ENCODE measurements at regions not wholly inside any gene's neighbourhood (a gene's known extent, or its start where the extent isn't known, plus 50 kb on each side); places are given as distances from the start of the nearest gene placed in this dataset.

GRCh38 chr5:29516224-29516623, 1677.3 kb upstream of the CDH6 start:
- TF ChIP-seq CSRNP3 (CRISPR knock-in tag; IDR thresholded peaks at IDR 0.05) = no peak
- TF ChIP-seq ISL1 (CRISPR knock-in tag; IDR thresholded peaks at IDR 0.05) = no peak
- TF ChIP-seq ZFP30 (CRISPR knock-in tag; IDR thresholded peaks at IDR 0.05) = no peak
- TF ChIP-seq OSR1 (CRISPR knock-in tag; IDR thresholded peaks at IDR 0.05) = no peak
- no peak for TF ChIP-seq ZNF565 (CRISPR knock-in tag; conservative IDR thresholded peaks at IDR 0.05; ENCODE audit: low read depth)
- no peak for TF ChIP-seq TCF4 (CRISPR knock-in tag; IDR thresholded peaks at IDR 0.05; ENCODE audit: borderline replicate concordance)
- no peak for TF ChIP-seq TOX (CRISPR knock-in tag; IDR thresholded peaks at IDR 0.05; ENCODE audit: borderline replicate concordance)
- TF ChIP-seq GLIS3 (CRISPR knock-in tag; IDR thresholded peaks at IDR 0.05) = no peak
- no peak for ATAC-seq

DNA sequence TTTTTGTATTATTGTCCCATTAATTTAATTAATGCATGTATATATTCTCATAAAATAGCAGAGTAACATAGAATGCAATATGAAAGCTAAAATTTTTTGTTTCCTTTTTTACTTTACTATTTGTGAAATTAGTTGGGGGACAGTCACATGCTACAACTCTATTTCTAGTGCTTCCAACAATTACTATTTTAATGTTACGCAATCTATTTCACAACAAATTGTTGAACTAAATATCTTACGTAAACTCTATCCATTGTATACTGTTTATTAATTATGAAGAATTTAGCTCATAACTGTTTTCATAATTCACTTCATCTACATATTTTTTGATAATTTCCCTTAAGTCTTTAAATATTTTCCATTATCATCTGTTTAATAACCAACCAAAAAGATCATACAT, 1685.4 kb upstream of the CDH6 start:
- ATAC-seq = no peak

DNA sequence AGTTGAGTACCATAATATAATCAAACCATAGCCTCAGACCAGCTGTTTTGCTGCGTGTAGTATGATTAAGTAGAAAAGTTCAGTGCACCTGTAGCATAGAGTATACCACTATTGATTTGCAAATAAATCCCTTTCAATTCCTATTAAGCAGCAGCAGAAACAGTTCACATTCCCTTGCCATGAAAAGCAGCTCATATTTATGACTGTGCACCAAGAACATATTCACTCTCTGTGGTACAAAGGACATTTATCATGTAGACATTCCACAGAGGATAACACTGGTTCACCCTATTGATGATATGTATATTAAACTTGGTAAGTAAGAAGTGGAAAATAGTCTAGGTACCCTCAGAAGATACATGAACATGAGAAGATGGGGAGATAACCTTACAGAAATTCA, 1689.1 kb upstream of the CDH6 start:
- no peak for ATAC-seq
- TF ChIP-seq ISL1 (CRISPR knock-in tag; IDR thresholded peaks at IDR 0.05) (no peak), ARNTL (CRISPR knock-in tag; IDR thresholded peaks at IDR 0.05; ENCODE audit: borderline replicate concordance, low read depth) (no peak), RARB (CRISPR knock-in tag; IDR thresholded peaks at IDR 0.05) (no peak), BACH2 (CRISPR knock-in tag; IDR thresholded peaks at IDR 0.05; ENCODE audit: borderline replicate concordance) (no peak), TCF4 (CRISPR knock-in tag; IDR thresholded peaks at IDR 0.05; ENCODE audit: borderline replicate concordance) (no peak), ESRRG (CRISPR knock-in tag; IDR thresholded peaks at IDR 0.05) (no peak)
- TF ChIP-seq, protein P1, sequence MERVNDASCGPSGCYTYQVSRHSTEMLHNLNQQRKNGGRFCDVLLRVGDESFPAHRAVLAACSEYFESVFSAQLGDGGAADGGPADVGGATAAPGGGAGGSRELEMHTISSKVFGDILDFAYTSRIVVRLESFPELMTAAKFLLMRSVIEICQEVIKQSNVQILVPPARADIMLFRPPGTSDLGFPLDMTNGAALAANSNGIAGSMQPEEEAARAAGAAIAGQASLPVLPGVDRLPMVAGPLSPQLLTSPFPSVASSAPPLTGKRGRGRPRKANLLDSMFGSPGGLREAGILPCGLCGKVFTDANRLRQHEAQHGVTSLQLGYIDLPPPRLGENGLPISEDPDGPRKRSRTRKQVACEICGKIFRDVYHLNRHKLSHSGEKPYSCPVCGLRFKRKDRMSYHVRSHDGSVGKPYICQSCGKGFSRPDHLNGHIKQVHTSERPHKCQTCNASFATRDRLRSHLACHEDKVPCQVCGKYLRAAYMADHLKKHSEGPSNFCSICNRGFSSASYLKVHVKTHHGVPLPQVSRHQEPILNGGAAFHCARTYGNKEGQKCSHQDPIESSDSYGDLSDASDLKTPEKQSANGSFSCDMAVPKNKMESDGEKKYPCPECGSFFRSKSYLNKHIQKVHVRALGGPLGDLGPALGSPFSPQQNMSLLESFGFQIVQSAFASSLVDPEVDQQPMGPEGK (CRISPR knock-in tag; IDR thresholded peaks at IDR 0.05; ENCODE audit: borderline replicate concordance) = no peak

More for the DNA sequence above, 1685.4 kb upstream of the CDH6 start:
- TF ChIP-seq ZNF70 (CRISPR knock-in tag; IDR thresholded peaks at IDR 0.05) (no peak), PPARA (CRISPR knock-in tag; IDR thresholded peaks at IDR 0.05; ENCODE audit: borderline replicate concordance) (no peak), OSR1 (CRISPR knock-in tag; IDR thresholded peaks at IDR 0.05) (no peak), ZNF8 (CRISPR knock-in tag; IDR thresholded peaks at IDR 0.05) (no peak), CSDC2 (CRISPR knock-in tag; IDR thresholded peaks at IDR 0.05) (no peak), SNAI2 (CRISPR knock-in tag; IDR thresholded peaks at IDR 0.05) (no peak), ESRRG (CRISPR knock-in tag; IDR thresholded peaks at IDR 0.05) (no peak), BACH2 (CRISPR knock-in tag; IDR thresholded peaks at IDR 0.05; ENCODE audit: borderline replicate concordance) (no peak), ZC3H10 (CRISPR knock-in tag; IDR thresholded peaks at IDR 0.05) (no peak), TCF4 (CRISPR knock-in tag; IDR thresholded peaks at IDR 0.05; ENCODE audit: borderline replicate concordance) (no peak), ARNTL (CRISPR knock-in tag; IDR thresholded peaks at IDR 0.05; ENCODE audit: borderline replicate concordance, low read depth) (no peak), GLIS3 (CRISPR knock-in tag; IDR thresholded peaks at IDR 0.05) (no peak), ZNF565 (CRISPR knock-in tag; conservative IDR thresholded peaks at IDR 0.05; ENCODE audit: low read depth) (no peak)
- TF ChIP-seq, protein P2, sequence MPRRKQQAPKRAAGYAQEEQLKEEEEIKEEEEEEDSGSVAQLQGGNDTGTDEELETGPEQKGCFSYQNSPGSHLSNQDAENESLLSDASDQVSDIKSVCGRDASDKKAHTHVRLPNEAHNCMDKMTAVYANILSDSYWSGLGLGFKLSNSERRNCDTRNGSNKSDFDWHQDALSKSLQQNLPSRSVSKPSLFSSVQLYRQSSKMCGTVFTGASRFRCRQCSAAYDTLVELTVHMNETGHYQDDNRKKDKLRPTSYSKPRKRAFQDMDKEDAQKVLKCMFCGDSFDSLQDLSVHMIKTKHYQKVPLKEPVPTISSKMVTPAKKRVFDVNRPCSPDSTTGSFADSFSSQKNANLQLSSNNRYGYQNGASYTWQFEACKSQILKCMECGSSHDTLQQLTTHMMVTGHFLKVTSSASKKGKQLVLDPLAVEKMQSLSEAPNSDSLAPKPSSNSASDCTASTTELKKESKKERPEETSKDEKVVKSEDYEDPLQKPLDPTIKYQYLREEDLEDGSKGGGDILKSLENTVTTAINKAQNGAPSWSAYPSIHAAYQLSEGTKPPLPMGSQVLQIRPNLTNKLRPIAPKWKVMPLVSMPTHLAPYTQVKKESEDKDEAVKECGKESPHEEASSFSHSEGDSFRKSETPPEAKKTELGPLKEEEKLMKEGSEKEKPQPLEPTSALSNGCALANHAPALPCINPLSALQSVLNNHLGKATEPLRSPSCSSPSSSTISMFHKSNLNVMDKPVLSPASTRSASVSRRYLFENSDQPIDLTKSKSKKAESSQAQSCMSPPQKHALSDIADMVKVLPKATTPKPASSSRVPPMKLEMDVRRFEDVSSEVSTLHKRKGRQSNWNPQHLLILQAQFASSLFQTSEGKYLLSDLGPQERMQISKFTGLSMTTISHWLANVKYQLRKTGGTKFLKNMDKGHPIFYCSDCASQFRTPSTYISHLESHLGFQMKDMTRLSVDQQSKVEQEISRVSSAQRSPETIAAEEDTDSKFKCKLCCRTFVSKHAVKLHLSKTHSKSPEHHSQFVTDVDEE (CRISPR knock-in tag; IDR thresholded peaks at IDR 0.05) = no peak
- TF ChIP-seq, protein P3, sequence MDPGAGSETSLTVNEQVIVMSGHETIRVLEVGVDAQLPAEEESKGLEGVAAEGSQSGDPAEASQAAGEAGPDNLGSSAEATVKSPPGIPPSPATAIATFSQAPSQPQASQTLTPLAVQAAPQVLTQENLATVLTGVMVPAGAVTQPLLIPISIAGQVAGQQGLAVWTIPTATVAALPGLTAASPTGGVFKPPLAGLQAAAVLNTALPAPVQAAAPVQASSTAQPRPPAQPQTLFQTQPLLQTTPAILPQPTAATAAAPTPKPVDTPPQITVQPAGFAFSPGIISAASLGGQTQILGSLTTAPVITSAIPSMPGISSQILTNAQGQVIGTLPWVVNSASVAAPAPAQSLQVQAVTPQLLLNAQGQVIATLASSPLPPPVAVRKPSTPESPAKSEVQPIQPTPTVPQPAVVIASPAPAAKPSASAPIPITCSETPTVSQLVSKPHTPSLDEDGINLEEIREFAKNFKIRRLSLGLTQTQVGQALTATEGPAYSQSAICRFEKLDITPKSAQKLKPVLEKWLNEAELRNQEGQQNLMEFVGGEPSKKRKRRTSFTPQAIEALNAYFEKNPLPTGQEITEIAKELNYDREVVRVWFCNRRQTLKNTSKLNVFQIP (CRISPR knock-in tag; IDR thresholded peaks at IDR 0.05; ENCODE audit: borderline replicate concordance, low read depth) = no peak
- TF ChIP-seq, protein P1 (CRISPR knock-in tag; IDR thresholded peaks at IDR 0.05; ENCODE audit: borderline replicate concordance) = no peak

Measured in SK-N-SH treated with all-trans-retinoic acid at 6 μM for 48 hours (cell line).